HG02571 (cell line): ENCODE measurements at regions not wholly inside any gene's neighbourhood (a gene's known extent, or its start where the extent isn't known, plus 50 kb on each side); places are given as distances from the start of the nearest gene placed in this dataset.

Experiments
- ATAC-seq: cut with Tn5 transposase; IDR thresholded peaks from one replicate; pipeline ENCODE4 v1.9.1; 2021; ENCODE audit warnings: mild to moderate bottlenecking, moderate library complexity; ENCODE audit not compliant: unreplicated experiment

- peak; percentile 87 for ATAC-seq
Measured at GRCh38 chr5:68406767-68407241, 191.2 kb downstream of the PIK3R1 start.

GRCh38 chr5:68407311-68408239, 192.0 kb downstream of the PIK3R1 start:
- ATAC-seq, result no peak

GRCh38 chr5:68408345-68408871, 192.9 kb downstream of the PIK3R1 start:
- ATAC-seq, result no peak

GRCh38 chr5:68409259-68409658, 193.7 kb downstream of the PIK3R1 start:
- ATAC-seq, result no peak

GRCh38 chr5:68411161-68411560, 195.6 kb downstream of the PIK3R1 start:
- ATAC-seq, result no peak

GRCh38 chr5:68415177-68416085, 199.9 kb downstream of the PIK3R1 start:
- no peak for ATAC-seq

- ATAC-seq, result no peak
Measured at GRCh38 chr5:68416714-68417113, 201.2 kb downstream of the PIK3R1 start.

GRCh38 chr5:68418201-68418600, 202.6 kb downstream of the PIK3R1 start:
- no peak for ATAC-seq

GRCh38 chr5:68418680-68419079, 203.1 kb downstream of the PIK3R1 start:
- ATAC-seq, result no peak

GRCh38 chr5:68419081-68419636, 203.6 kb downstream of the PIK3R1 start:
- no peak for ATAC-seq

- ATAC-seq, result no peak
Measured at GRCh38 chr5:68419637-68420452, 204.3 kb downstream of the PIK3R1 start.

- no peak for ATAC-seq
Measured at GRCh38 chr5:68420476-68421344, 205.2 kb downstream of the PIK3R1 start.

GRCh38 chr5:68421485-68422220, 206.1 kb downstream of the PIK3R1 start:
- no peak for ATAC-seq

GRCh38 chr5:68423154-68423811, 207.7 kb downstream of the PIK3R1 start:
- ATAC-seq, result no peak

- ATAC-seq, result peak; percentile 59
Measured at GRCh38 chr5:68424799-68425537, 209.4 kb downstream of the PIK3R1 start.

GRCh38 chr5:68426586-68426985, 211.0 kb downstream of the PIK3R1 start:
- no peak for ATAC-seq

GRCh38 chr5:68428231-68428811, 212.8 kb downstream of the PIK3R1 start:
- no peak for ATAC-seq
